Nephron (organoid): ENCODE measurements at regions not wholly inside any gene's neighbourhood (a gene's known extent, or its start where the extent isn't known, plus 50 kb on each side); places are given as distances from the start of the nearest gene placed in this dataset.

Source experiments
- H3K27ac Mint-ChIP-seq, 3 experiments: 2 replicates each; pipeline ENCODE4 v1.8.0; 2020; ENCODE audit warnings: mixed read lengths in 3 of 3, mild to moderate bottlenecking in 2 of 3, moderate library complexity in 1 of 3
- H3K27me3 Mint-ChIP-seq: 2 replicates; pipeline ENCODE4 v1.8.0; 2021; ENCODE audit warnings: low read depth, mild to moderate bottlenecking, moderate library complexity, mixed read lengths
- H3K36me3 Mint-ChIP-seq: 2 replicates; pipeline ENCODE4 v1.8.0; 2020; ENCODE audit warnings: low read depth, mixed read lengths
- H3K4me1 Mint-ChIP-seq: 2 replicates; pipeline ENCODE4 v1.8.0; 2020; ENCODE audit warnings: mixed read lengths
- H3K4me3 Mint-ChIP-seq, 3 experiments: 2 replicates each; pipeline ENCODE4 v1.8.0; 2020; ENCODE audit warnings: mild to moderate bottlenecking in 3 of 3, mixed read lengths in 3 of 3, moderate library complexity in 2 of 3
- H3K9me3 Mint-ChIP-seq: 2 replicates; pipeline ENCODE4 v1.8.0; 2020; ENCODE audit warnings: mixed read lengths
- TF ChIP-seq, protein P1 (sequence below), 3 experiments: fragments of 200-600 bp; sonication (generic); IDR thresholded peaks; one replicate each; pipeline ENCODE4 v1.5.0; 2021; ENCODE audit warnings: antibody characterized with exemption in 3 of 3; ENCODE audit not compliant: unreplicated experiment in 3 of 3

DNA sequence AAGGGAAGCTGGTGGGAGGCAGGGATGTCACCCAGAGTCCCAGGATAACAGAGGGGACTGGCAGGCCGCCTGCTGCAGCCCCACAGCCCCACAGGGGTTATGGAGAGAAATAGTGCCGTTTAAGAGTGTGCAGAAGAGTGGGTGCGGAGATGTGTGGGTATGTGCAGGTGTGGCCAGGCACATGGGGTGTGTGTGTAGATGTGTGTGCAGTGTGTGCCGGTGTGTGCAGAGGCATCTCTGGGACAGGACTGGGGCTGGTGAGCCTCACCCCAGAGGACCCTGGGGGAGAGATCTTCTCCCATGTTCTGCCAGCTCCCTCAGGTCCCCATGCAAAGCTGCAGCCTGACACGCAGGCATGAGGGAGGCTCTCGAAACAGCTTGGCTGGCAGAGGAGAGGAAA, 157.4 kb downstream of the RBFOX3 start:
- no peaks in the 10 kb centered on the region for H3K9me3 Mint-ChIP-seq
- H3K27me3 Mint-ChIP-seq: peaks cover 35% of the 10 kb centered on the region
- peaks cover 3% of the 10 kb centered on the region for H3K4me1 Mint-ChIP-seq
- no peaks in the 10 kb centered on the region for H3K36me3 Mint-ChIP-seq
- H3K4me3 Mint-ChIP-seq: no peak overlapping the region
- no peak overlapping the region for H3K27ac Mint-ChIP-seq
- TF ChIP-seq, protein P1, sequence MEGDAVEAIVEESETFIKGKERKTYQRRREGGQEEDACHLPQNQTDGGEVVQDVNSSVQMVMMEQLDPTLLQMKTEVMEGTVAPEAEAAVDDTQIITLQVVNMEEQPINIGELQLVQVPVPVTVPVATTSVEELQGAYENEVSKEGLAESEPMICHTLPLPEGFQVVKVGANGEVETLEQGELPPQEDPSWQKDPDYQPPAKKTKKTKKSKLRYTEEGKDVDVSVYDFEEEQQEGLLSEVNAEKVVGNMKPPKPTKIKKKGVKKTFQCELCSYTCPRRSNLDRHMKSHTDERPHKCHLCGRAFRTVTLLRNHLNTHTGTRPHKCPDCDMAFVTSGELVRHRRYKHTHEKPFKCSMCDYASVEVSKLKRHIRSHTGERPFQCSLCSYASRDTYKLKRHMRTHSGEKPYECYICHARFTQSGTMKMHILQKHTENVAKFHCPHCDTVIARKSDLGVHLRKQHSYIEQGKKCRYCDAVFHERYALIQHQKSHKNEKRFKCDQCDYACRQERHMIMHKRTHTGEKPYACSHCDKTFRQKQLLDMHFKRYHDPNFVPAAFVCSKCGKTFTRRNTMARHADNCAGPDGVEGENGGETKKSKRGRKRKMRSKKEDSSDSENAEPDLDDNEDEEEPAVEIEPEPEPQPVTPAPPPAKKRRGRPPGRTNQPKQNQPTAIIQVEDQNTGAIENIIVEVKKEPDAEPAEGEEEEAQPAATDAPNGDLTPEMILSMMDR (IDR thresholded peaks at IDR 0.05; ENCODE audit: unreplicated experiment in 3 of 3): no peak

- H3K36me3 Mint-ChIP-seq: no peaks in the 10 kb centered on the region
- no peaks in the 10 kb centered on the region for H3K9me3 Mint-ChIP-seq
- H3K4me3 Mint-ChIP-seq: no peak overlapping the region
- peaks cover 3% of the 10 kb centered on the region for H3K4me1 Mint-ChIP-seq
- TF ChIP-seq, protein P1 (IDR thresholded peaks at IDR 0.05; ENCODE audit: unreplicated experiment in 3 of 3): no peak
- no peak overlapping the region for H3K27ac Mint-ChIP-seq
- peaks cover 39% of the 10 kb centered on the region for H3K27me3 Mint-ChIP-seq
Measured at GRCh38 chr17:79452706-79453105, 158.1 kb downstream of the RBFOX3 start.

DNA sequence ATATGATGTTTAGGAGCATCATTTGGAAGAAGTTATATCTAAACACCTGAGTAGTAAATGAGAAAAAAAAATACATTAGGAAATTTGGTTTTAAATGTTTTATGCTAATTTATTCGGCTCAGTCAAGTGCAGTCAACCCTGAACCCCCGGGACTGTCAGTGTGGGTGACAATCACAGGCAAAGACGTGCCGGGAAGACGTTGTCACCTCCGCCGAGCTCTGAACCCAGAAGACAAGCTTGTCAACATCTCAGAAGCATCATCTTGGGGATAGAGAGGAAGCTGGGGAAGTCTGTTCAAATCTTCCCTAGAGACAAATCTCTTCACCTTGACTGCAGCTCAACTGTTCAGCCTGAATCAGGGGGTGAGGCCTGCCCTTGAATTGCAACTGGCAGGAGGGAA, 159.7 kb downstream of the RBFOX3 start:
- Mint-ChIP-seq H3K4me1 (peaks cover 3% of the 10 kb centered on the region), H3K27ac (no peak overlapping the region), H3K4me3 (no peak overlapping the region), H3K27me3 (peaks cover 46% of the 10 kb centered on the region), H3K9me3 (no peaks in the 10 kb centered on the region), H3K36me3 (no peaks in the 10 kb centered on the region)
- TF ChIP-seq, protein P1 (IDR thresholded peaks at IDR 0.05; ENCODE audit: unreplicated experiment in 3 of 3): no peak

DNA sequence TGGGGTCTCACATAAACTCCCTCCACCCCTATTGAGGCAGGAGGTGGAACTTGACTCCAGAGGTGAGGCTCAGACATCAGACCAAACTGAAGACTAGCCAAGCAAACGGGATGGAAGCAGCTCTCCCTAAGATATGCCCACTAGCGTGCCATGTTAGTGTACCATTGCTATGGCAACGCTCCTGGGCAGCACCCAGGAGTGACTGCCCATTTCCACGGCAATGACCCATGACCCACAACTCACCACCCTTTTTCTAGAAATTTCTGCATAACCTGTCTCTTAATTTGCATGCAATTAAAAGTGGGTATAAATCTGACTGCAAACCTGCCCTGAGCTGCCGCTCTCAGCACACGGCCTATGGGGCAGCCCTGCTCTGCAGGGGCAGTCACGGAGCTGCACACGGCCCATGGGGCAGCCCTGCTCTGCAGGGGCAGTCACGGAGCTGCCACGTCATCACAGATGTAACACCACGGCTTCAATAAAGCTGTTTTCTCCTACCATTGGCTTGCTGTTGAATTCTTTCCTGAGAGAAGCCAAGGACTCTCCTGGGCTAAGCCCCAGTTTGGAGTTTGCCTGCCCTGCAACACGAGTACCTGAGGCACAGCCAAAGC, 164.3 kb downstream of the RBFOX3 start:
- H3K27me3 Mint-ChIP-seq: peaks cover 29% of the 10 kb centered on the region
- no peak overlapping the region for H3K4me3 Mint-ChIP-seq
- TF ChIP-seq, protein P1 (IDR thresholded peaks at IDR 0.05; ENCODE audit: unreplicated experiment in 3 of 3): no peak
- H3K9me3 Mint-ChIP-seq: no peaks in the 10 kb centered on the region
- no peak overlapping the region for H3K27ac Mint-ChIP-seq
- peaks cover 3% of the 10 kb centered on the region for H3K4me1 Mint-ChIP-seq
- H3K36me3 Mint-ChIP-seq: no peaks in the 10 kb centered on the region

DNA sequence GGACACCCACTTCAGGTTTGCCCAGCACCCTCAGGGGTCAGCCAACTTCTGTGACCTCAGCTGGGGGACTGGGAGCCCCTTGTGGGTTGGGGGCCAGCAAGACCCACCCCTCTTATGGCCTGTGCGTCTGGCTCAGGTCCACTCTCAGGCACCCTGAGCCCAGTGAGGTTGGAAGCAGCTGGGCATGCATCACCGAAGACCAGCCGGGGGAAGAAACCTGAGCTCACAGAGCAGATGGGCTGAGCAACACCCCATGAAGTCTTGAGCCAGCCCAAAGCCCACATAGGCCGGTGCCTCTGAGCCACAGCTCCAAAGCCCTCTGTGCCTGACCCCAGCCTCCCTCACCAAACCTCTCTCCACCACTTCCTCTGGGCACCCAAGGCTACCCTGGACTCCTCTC, 166.7 kb downstream of the RBFOX3 start:
- H3K27me3 Mint-ChIP-seq: peaks cover 29% of the 10 kb centered on the region
- no peaks in the 10 kb centered on the region for H3K9me3 Mint-ChIP-seq
- H3K4me1 Mint-ChIP-seq: peaks cover 16% of the 10 kb centered on the region
- TF ChIP-seq, protein P1 (IDR thresholded peaks at IDR 0.05; ENCODE audit: unreplicated experiment in 3 of 3): no peak
- no peak overlapping the region for H3K27ac Mint-ChIP-seq
- H3K4me3 Mint-ChIP-seq: no peak overlapping the region
- H3K36me3 Mint-ChIP-seq: no peaks in the 10 kb centered on the region

DNA sequence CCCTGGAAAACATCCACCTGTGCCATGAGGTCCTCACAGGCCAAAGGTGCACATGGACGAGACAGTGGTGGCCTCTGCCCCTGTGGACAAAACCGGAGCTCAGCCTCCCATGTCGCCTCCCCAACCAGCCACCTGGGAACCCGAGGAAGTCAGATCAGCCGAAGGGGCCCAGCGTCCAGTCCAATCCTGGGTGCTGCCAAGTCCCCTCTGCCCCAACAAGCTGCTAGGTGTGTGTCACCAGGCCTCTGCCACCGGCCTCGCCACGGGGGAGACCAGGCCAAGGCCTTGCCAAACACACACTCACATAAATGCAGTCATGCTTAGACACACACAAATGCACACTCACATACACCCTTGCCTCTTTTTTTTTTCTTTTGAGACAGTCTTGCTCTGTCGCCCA, 167.8 kb downstream of the RBFOX3 start:
- Mint-ChIP-seq H3K4me1 (peaks cover 28% of the 10 kb centered on the region), H3K27ac (peak overlapping the region in 2 of 3 experiments; percentile 32 to 49), H3K9me3 (no peaks in the 10 kb centered on the region), H3K36me3 (no peaks in the 10 kb centered on the region), H3K4me3 (no peak overlapping the region), H3K27me3 (peaks cover 37% of the 10 kb centered on the region)
- TF ChIP-seq, protein P1 (IDR thresholded peaks at IDR 0.05; ENCODE audit: unreplicated experiment in 3 of 3): no peak
